H1 (cell line): ENCODE measurements at regions not wholly inside any gene's neighbourhood (a gene's known extent, or its start where the extent isn't known, plus 50 kb on each side); places are given as distances from the start of the nearest gene placed in this dataset.

ENCODE experiments used
- CHD7 ChIP-seq: fragments of 300-600 bp; sonication (generic); IDR thresholded peaks from 2 replicates; pipeline ENCODE4 v1.7.1; 2012; ENCODE audit warnings: low read length, moderate library complexity, mild to moderate bottlenecking, inconsistent platforms; ENCODE audit not compliant: insufficient replicate concordance
- CTBP2 ChIP-seq: IDR thresholded peaks from 2 replicates; pipeline ENCODE4 v1.7.0; 2011; ENCODE audit warnings: borderline replicate concordance, mild to moderate bottlenecking, moderate library complexity, mixed read lengths, low read length; ENCODE audit not compliant: insufficient read depth, insufficient read length
- CTCF ChIP-seq, 3 experiments: IDR thresholded peaks; 1 replicate in 2 of 3; 2 replicates in 1 of 3; pipeline versions ENCODE4 v1.5.1 to v1.6.1; 2011; ENCODE audit warnings: low read length in 3 of 3, mild to moderate bottlenecking in 3 of 3, inconsistent platforms in 2 of 3, low read depth in 1 of 3, moderate library complexity in 1 of 3; ENCODE audit not compliant: insufficient read depth in 1 of 3; ENCODE audit errors: control extremely low read depth in 1 of 3
- KDM4A ChIP-seq: IDR thresholded peaks from one replicate; pipeline ENCODE4 v1.7.1; 2012; ENCODE audit warnings: low read depth, mild to moderate bottlenecking, moderate library complexity, low read length, inconsistent platforms; ENCODE audit not compliant: severe bottlenecking

- TF ChIP-seq CHD7 (no peak), CTBP2 (no peak), CTCF (IDR thresholded peaks at IDR 0.05; ENCODE audit: control extremely low read depth in 1 of 3, insufficient read depth in 1 of 3, low read depth in 1 of 3, low read length in 3 of 3) (no peak), KDM4A (no peak)
Measured at GRCh38 chr12:74891083-74891668, 318.5 kb downstream of the KCNC2 start (continued).
